ENCODE measurements at regions not wholly inside any gene's neighbourhood (a gene's known extent, or its start where the extent isn't known, plus 50 kb on each side); places are given as distances from the start of the nearest gene placed in this dataset.

- DNase-seq (ENCODE audit: low read depth in 1 of 2, low spot score in 1 of 2) (no peak), FAIRE-seq (no peak), ATAC-seq (peak in 1 of 2 experiments; percentile 41; a peak in 2 of 6 replicates)
- no peaks in the 10 kb centered on the region for H3K9me3 ChIP-seq
- H3K4me3 ChIP-seq, result no peak overlapping the region
- CTCF ChIA-PET, result interaction anchor here (0.6 to 4.9 kb wide), 37 partner anchors 8 to 2000 kb away, joined by 3 to 43 read pairs (median 4); no protein-coding TSS in a partner anchor
- H3K27ac ChIP-seq, result no peak overlapping the region
- no peaks in the 10 kb centered on the region for H3K4me1 ChIP-seq
- TF ChIP-seq HOXB13 (CRISPR knock-in tag; IDR thresholded peaks at IDR 0.05; ENCODE audit: low read depth) (no peak), BHLHE40 (IDR thresholded peaks at IDR 0.05; ENCODE audit: low read depth, low read length) (no peak), POLR2A (IDR thresholded peaks at IDR 0.05; ENCODE audit: low read length) (no peak), MYC (IDR thresholded peaks at IDR 0.05; ENCODE audit: borderline replicate concordance, low read length) (no peak), CBX2 (IDR thresholded peaks at IDR 0.05; ENCODE audit: borderline replicate concordance, low read depth) (no peak)
- H3K4me2 ChIP-seq, result no peak overlapping the region
- WGBS (ENCODE audit: missing lambda C conversion rate), result 71% methylated on average over 17 of the region's 18 CpGs
- POLR2A ChIA-PET, result no interaction called here
Observed at GRCh38 chr20:60211618-60212463, 253.6 kb downstream of the CDH26 start.

GRCh38 chr20:60212695-60213094, 254.5 kb downstream of the CDH26 start:
- CTCF ChIA-PET, result interaction anchor here (0.6 to 4.9 kb wide), 9 partner anchors 10 to 1016 kb away, joined by 3 to 43 read pairs (median 17); no protein-coding TSS in a partner anchor
- no peaks in the 10 kb centered on the region for H3K9me3 ChIP-seq
- FAIRE-seq (no peak), DNase-seq (ENCODE audit: low read depth in 1 of 2, low spot score in 1 of 2) (no peak), ATAC-seq (no peak)
- TF ChIP-seq MYC (IDR thresholded peaks at IDR 0.05; ENCODE audit: borderline replicate concordance, low read length), result no peak
- no peak for TF ChIP-seq CBX8 (IDR thresholded peaks at IDR 0.05)
- no peak for TF ChIP-seq KDM5A (IDR thresholded peaks at IDR 0.05)
- TF ChIP-seq FOXS1 (CRISPR knock-in tag; IDR thresholded peaks at IDR 0.05), result no peak
- TF ChIP-seq RFX5 (IDR thresholded peaks at IDR 0.05), result no peak
- no peak for TF ChIP-seq NR3C1 (IDR thresholded peaks at IDR 0.05)
- TF ChIP-seq CTCF (IDR thresholded peaks at IDR 0.05), result no peak
- TF ChIP-seq RNF2 (IDR thresholded peaks at IDR 0.05; ENCODE audit: borderline replicate concordance, low read depth), result no peak
- no peak for TF ChIP-seq E2F6 (IDR thresholded peaks at IDR 0.05; ENCODE audit: borderline replicate concordance, low read depth)
- TF ChIP-seq ZC3H11A (IDR thresholded peaks at IDR 0.05), result no peak
- TF ChIP-seq HES2 (IDR thresholded peaks at IDR 0.05), result no peak
- no peak for TF ChIP-seq TFCP2L1 (CRISPR knock-in tag; IDR thresholded peaks at IDR 0.05)
- no peak for TF ChIP-seq POLR2A (IDR thresholded peaks at IDR 0.05; ENCODE audit: low read length)
- WGBS (ENCODE audit: missing lambda C conversion rate), result 36% methylated on average over 3 of the region's 3 CpGs
- H3K4me2 ChIP-seq, result no peak overlapping the region
- H3K4me1 ChIP-seq, result no peaks in the 10 kb centered on the region
- no peak overlapping the region for H3K27ac ChIP-seq
- POLR2A ChIA-PET, result no interaction called here
- H3K4me3 ChIP-seq, result no peak overlapping the region

- no peaks in the 10 kb centered on the region for H3K9me3 ChIP-seq
- TF ChIP-seq E2F6 (IDR thresholded peaks at IDR 0.05; ENCODE audit: borderline replicate concordance, low read depth) (no peak), HDAC2 (IDR thresholded peaks at IDR 0.05) (no peak), BCL3 (IDR thresholded peaks at IDR 0.05) (no peak), SMC3 (IDR thresholded peaks at IDR 0.05) (no peak), ZFP36 (IDR thresholded peaks at IDR 0.05; ENCODE audit: borderline replicate concordance, partially characterized antibody) (no peak), TFCP2L1 (CRISPR knock-in tag; IDR thresholded peaks at IDR 0.05) (no peak), CHD2 (IDR thresholded peaks at IDR 0.05; ENCODE audit: low read length, partially characterized antibody) (no peak), CBX8 (IDR thresholded peaks at IDR 0.05) (no peak)
- no peak overlapping the region for H3K4me3 ChIP-seq
- no peak for DNase-seq (ENCODE audit: low read depth in 1 of 2, low spot score in 1 of 2)
- FAIRE-seq, result no peak
- POLR2A ChIA-PET, result no interaction called here
- CTCF ChIA-PET, result interaction anchor here (0.9 to 4.9 kb wide), 4 partner anchors 9 to 1766 kb away, joined by 3 to 43 read pairs (median 22); no protein-coding TSS in a partner anchor
- no peak overlapping the region for H3K27ac ChIP-seq
- WGBS (ENCODE audit: missing lambda C conversion rate), result 43% methylated on average over 14 of the region's 14 CpGs
- H3K4me1 ChIP-seq, result no peaks in the 10 kb centered on the region
- no peak overlapping the region for H3K4me2 ChIP-seq
- no peak for ATAC-seq
Observed at GRCh38 chr20:60213126-60213893, 255.1 kb downstream of the CDH26 start.
